GM10248 (cell line): ENCODE measurements at regions not wholly inside any gene's neighbourhood (a gene's known extent, or its start where the extent isn't known, plus 50 kb on each side); places are given as distances from the start of the nearest gene placed in this dataset.

Experiments used
- CTCF ChIA-PET: fragments of 300-600 bp; sonication (Branson Sonifier 250); formaldehyde crosslinking; extraction: SDS; loops from one replicate; lab custom pipeline; 2021; ENCODE audit warnings: antibody characterized with exemption; lab: Yijun Ruan, JAX
- POLR2A ChIA-PET: fragments of 350-650 bp; sonication (Branson Sonifier 250); formaldehyde crosslinking; extraction: SDS; loops from one replicate; lab custom pipeline; 2020; ENCODE audit warnings: antibody characterized with exemption; lab: Yijun Ruan, JAX
- DNase-seq: peaks from one replicate; pipeline ENCODE4 v3.0.0; 2012; ENCODE audit errors: extremely low spot score
- CTCF ChIP-seq: IDR thresholded peaks from 2 replicates; pipeline ENCODE4 v1.5.1; 2012; ENCODE audit warnings: mild to moderate bottlenecking, low read depth; ENCODE audit errors: extremely low read depth, missing control alignments, control extremely low read depth

- no peak for TF ChIP-seq CTCF
- POLR2A ChIA-PET = no interaction called here
- DNase-seq = no peak
- CTCF ChIA-PET = interaction anchor here (0.7 to 1.5 kb wide), 3 partner anchors 13 to 21 kb away, joined by 3 to 5 read pairs (median 3); no protein-coding TSS in a partner anchor
Measured at GRCh38 chr7:125119559-125120115, 190.0 kb upstream of the POT1 start.

GRCh38 chr7:125118444-125118843 is 188.8 kb upstream of the POT1 start:
- CTCF ChIA-PET = no interaction called here
- no peak for DNase-seq
- TF ChIP-seq CTCF = no peak
- POLR2A ChIA-PET = no interaction called here

GRCh38 chr7:125112850-125113249 is 183.2 kb upstream of the POT1 start:
- ChIA-PET CTCF (interaction anchor here (1.0 kb wide), 1 partner anchor 12 kb away, joined by 3 read pairs; no protein-coding TSS in a partner anchor), POLR2A (no interaction called here)
- no peak for TF ChIP-seq CTCF
- no peak for DNase-seq

- CTCF ChIA-PET = interaction anchor here (0.9 to 1.2 kb wide), 2 partner anchors 12 kb away, joined by 3 read pairs; no protein-coding TSS in a partner anchor
Measured at GRCh38 chr7:125099519-125099918, 169.9 kb upstream of the POT1 start.

GRCh38 chr7:125098377-125098970 is 168.8 kb upstream of the POT1 start:
- no peak for TF ChIP-seq CTCF
- DNase-seq = no peak
- CTCF ChIA-PET = interaction anchor here (1.3 to 1.5 kb wide), 3 partner anchors 10 to 34 kb away, joined by 3 to 5 read pairs (median 3); no protein-coding TSS in a partner anchor
- POLR2A ChIA-PET = no interaction called here

More at GRCh38 chr7:125099519-125099918, 169.9 kb upstream of the POT1 start:
- TF ChIP-seq CTCF = no peak
- POLR2A ChIA-PET = no interaction called here
- no peak for DNase-seq

- CTCF ChIA-PET = no interaction called here
- DNase-seq = no peak
- TF ChIP-seq CTCF = no peak
- POLR2A ChIA-PET = no interaction called here
Measured at GRCh38 chr7:125090596-125090995, 161.0 kb upstream of the POT1 start.
